GM10248 (cell line): ENCODE measurements at regions not wholly inside any gene's neighbourhood (a gene's known extent, or its start where the extent isn't known, plus 50 kb on each side); places are given as distances from the start of the nearest gene placed in this dataset.

ENCODE experiments used
- CTCF ChIA-PET: fragments of 300-600 bp; sonication (Branson Sonifier 250); formaldehyde crosslinking; extraction: SDS; loops from one replicate; lab custom pipeline; 2021; ENCODE audit warnings: antibody characterized with exemption; lab: Yijun Ruan, JAX
- POLR2A ChIA-PET: fragments of 350-650 bp; sonication (Branson Sonifier 250); formaldehyde crosslinking; extraction: SDS; loops from one replicate; lab custom pipeline; 2020; ENCODE audit warnings: antibody characterized with exemption; lab: Yijun Ruan, JAX
- DNase-seq: peaks from one replicate; pipeline ENCODE4 v3.0.0; 2012; ENCODE audit errors: extremely low spot score
- TF ChIP-seq, protein P1 (sequence below): IDR thresholded peaks from 2 replicates; pipeline ENCODE4 v1.5.1; 2012; ENCODE audit warnings: mild to moderate bottlenecking, low read depth; ENCODE audit errors: extremely low read depth, missing control alignments, control extremely low read depth

DNA sequence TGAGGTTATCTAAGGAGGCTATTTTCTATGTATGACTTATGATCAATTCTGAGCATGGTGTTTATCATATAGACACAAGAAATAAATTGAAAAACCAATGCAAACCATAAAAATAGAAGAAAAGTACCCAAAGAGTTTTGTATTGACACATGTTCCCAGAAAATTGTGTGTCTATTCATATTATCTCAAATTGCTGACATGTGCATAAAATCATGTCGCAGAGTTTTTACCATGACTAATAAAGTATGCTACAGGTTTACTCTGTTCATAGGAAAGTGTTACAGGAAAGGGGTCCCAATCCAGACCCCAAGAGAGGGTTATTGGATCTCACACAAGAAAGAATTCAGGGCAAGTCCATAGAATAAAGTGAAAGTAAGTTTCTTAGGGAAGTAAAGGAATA lies 290.7 kb upstream of the NRXN1 start:
- no peak for DNase-seq
- CTCF ChIA-PET = no interaction called here
- POLR2A ChIA-PET = no interaction called here
- TF ChIP-seq, protein P1, sequence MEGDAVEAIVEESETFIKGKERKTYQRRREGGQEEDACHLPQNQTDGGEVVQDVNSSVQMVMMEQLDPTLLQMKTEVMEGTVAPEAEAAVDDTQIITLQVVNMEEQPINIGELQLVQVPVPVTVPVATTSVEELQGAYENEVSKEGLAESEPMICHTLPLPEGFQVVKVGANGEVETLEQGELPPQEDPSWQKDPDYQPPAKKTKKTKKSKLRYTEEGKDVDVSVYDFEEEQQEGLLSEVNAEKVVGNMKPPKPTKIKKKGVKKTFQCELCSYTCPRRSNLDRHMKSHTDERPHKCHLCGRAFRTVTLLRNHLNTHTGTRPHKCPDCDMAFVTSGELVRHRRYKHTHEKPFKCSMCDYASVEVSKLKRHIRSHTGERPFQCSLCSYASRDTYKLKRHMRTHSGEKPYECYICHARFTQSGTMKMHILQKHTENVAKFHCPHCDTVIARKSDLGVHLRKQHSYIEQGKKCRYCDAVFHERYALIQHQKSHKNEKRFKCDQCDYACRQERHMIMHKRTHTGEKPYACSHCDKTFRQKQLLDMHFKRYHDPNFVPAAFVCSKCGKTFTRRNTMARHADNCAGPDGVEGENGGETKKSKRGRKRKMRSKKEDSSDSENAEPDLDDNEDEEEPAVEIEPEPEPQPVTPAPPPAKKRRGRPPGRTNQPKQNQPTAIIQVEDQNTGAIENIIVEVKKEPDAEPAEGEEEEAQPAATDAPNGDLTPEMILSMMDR = no peak

DNA sequence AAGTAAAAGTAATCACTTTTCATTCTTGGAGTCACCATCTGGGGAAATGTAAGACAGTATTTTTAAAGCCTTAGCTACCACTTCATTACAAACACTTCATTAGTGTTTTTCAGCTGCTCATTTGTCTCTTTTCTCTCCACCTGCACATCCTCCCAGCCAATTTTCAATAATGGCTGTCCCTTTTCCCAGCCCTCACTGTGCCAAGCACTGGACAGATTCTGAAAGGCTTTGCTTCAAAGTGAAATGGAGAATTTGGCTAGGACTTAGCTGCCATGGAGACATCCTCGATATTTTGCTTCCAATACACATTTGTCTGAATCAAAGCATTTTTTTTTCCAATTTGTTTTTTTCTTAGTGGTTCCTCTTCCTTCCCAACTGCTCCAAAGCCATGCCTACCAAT lies 272.4 kb upstream of the NRXN1 start:
- TF ChIP-seq, protein P1 = no peak
- no peak for DNase-seq
- ChIA-PET CTCF (no interaction called here), POLR2A (no interaction called here)

DNA sequence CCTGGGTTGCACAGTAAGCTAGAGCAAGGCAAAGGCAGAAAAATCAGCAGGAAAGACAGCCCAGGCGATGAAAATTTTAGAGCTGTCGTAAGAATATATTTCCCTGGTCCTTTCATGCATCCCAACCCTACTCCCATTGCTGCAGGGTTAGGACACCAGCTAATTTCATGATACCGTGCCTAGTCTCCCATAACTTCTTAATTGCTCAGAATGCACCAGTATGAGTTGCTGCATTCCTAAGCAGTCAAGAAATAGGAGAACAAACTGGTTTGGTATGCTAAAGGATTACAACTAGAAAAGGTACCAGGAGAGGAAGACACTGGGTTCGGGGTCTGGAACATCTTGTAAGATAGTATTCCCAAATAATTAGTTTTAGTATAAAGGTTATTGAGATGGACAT lies 269.4 kb upstream of the NRXN1 start:
- ChIA-PET POLR2A (no interaction called here), CTCF (no interaction called here)
- TF ChIP-seq, protein P1 = no peak
- no peak for DNase-seq

DNA sequence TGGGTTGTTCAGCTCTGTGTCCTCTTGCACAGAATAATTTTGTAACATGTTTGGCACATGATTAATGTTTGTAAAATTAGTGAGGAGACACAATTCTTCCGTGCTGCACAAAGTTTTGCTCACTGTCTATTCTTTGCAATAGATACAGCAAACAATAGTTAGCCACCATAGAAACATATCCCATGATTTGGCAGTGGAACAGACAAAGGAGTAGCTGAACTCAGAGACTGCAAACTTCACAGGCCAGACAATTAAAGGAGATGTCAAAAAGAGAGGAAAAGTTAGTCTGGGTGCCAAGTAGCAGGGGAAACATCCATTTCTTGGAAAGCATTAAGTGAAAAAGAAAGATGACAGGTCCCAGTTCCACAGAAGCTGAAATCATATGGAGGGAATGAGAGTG lies 267.4 kb upstream of the NRXN1 start:
- ChIA-PET POLR2A (no interaction called here), CTCF (no interaction called here)
- no peak for DNase-seq
- TF ChIP-seq, protein P1 = no peak

DNA sequence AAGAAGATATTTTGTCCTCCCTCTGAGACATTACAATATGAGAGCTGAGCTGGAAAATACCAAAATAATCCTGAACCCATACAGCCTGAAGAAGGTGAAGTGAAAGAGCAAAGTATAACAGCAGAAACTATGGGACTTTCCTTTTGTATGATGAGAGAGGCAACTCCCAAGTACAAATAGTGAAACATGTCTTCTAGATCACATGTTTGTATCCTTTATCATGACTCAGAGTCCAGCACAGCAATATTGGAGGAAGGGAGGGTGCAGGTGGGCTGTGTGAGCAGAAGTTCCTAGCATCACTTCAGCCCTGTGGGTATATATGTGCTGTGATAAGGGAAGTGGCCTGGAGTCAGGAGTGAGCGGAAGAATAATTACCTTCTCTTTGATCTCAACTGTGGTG lies 265.6 kb upstream of the NRXN1 start:
- no peak for DNase-seq
- ChIA-PET POLR2A (no interaction called here), CTCF (no interaction called here)
- TF ChIP-seq, protein P1 = no peak

DNA sequence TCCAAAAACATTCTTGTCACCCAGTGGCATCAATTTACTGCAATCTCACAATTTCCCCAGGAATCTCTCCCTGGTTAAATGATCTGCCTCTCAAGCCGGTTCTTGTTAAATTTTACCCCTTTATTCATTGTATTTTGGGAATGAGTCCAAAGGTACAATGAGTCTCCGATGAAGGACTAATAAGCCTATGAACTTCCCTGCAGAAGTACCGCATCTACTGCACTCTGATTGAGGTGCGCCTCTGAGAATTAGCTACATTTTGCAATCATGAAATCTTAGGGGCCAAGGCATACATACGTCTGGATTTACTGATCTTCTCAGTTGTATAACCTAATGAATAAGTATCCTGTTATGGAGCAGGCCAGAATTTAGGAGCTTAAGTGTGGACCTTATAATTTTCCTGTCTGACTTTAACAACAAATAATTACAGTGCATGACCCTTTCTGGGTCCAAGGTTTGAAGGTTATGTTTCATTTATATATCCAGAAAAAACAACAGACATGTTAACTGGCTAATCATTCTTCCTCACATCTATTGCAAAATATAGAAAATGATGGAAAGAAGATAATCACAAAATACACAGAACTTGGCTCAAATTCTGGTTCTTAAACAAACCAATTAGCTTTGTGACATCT lies 261.8 kb upstream of the NRXN1 start:
- ChIA-PET CTCF (interaction anchor here (0.8 kb wide), 1 partner anchor 10 kb away, joined by 4 read pairs; no protein-coding TSS in a partner anchor), POLR2A (no interaction called here)

More for the DNA sequence above, 261.8 kb upstream of the NRXN1 start:
- no peak for DNase-seq
- TF ChIP-seq, protein P1 = no peak
